ENCODE measurements at regions not wholly inside any gene's neighbourhood (a gene's known extent, or its start where the extent isn't known, plus 50 kb on each side); places are given as distances from the start of the nearest gene placed in this dataset.

GRCh38 chr6:9155836-9156235 lies 720.5 kb upstream of the SLC35B3 start:
- TF ChIP-seq REST (IDR thresholded peaks at IDR 0.05; ENCODE audit: insufficient read depth in 1 of 2, low read depth in 2 of 2, low read length in 2 of 2), result no peak
- no peak for TF ChIP-seq POLR2AphosphoS5 (IDR thresholded peaks at IDR 0.05; ENCODE audit: low read depth, low read length)
- TF ChIP-seq TAF1 (IDR thresholded peaks at IDR 0.05; ENCODE audit: borderline replicate concordance, insufficient read depth, low read length), result no peak
- no peak for TF ChIP-seq SIN3A (IDR thresholded peaks at IDR 0.05; ENCODE audit: borderline replicate concordance, insufficient read depth, low read length)
- no peak for TF ChIP-seq FOXP2 (optimal IDR thresholded peaks at IDR 0.05; ENCODE audit: borderline replicate concordance, extremely low read depth, extremely low read length, insufficient read depth)

All from PFSK-1 (cell line).